HEK293T (cell line): ENCODE measurements at regions not wholly inside any gene's neighbourhood (a gene's known extent, or its start where the extent isn't known, plus 50 kb on each side); places are given as distances from the start of the nearest gene placed in this dataset.
"Not testable (repeated sequence)": the region's sequence is repeated elsewhere in the genome, so short reads cannot be mapped to it uniquely, and the experiment has no call there.

Experiments
- CTCF ChIA-PET: fragments of 350-600 bp; formaldehyde crosslinking; extraction: SDS; loops from one replicate; lab custom pipeline; 2021; ENCODE audit warnings: antibody characterized with exemption, inconsistent platforms; lab: Yijun Ruan, JAX
- POLR2A ChIA-PET: fragments of 350-600 bp; formaldehyde crosslinking; extraction: SDS; loops from one replicate; lab custom pipeline; 2020; ENCODE audit warnings: antibody characterized with exemption, inconsistent platforms; lab: Yijun Ruan, JAX
- DNase-seq: peaks from one replicate; pipeline ENCODE4 v3.0.0; 2012; ENCODE audit warnings: mixed read lengths; ENCODE audit errors: extremely low spot score
- ARNT ChIP-seq: fragments of 450-650 bp; IDR thresholded peaks from 2 replicates; pipeline ENCODE4 v1.6.1; 2017; ENCODE audit warnings: mild to moderate bottlenecking
- BHLHE40 ChIP-seq: fragments of 450-650 bp; IDR thresholded peaks from 2 replicates; pipeline ENCODE4 v1.6.1; 2016; ENCODE audit warnings: mild to moderate bottlenecking, moderate library complexity, borderline replicate concordance
- CTBP1 ChIP-seq: fragments of 450-650 bp; IDR thresholded peaks from 2 replicates; pipeline ENCODE4 v1.6.1; 2016; ENCODE audit warnings: borderline replicate concordance
- ELF4 ChIP-seq: fragments of 450-650 bp; IDR thresholded peaks from 2 replicates; pipeline ENCODE4 v1.6.1; 2017; ENCODE audit warnings: antibody characterized with exemption
- FOXA1 ChIP-seq: fragments of 450-650 bp; IDR thresholded peaks from 2 replicates; pipeline ENCODE4 v1.6.1; 2016; ENCODE audit warnings: mild to moderate bottlenecking
- FOXK2 ChIP-seq: fragments of 450-650 bp; IDR thresholded peaks from 2 replicates; pipeline ENCODE4 v1.6.1; 2016; ENCODE audit warnings: mild to moderate bottlenecking
- FOXM1 ChIP-seq: fragments of 450-650 bp; IDR thresholded peaks from 2 replicates; pipeline ENCODE4 v1.6.1; 2017; ENCODE audit warnings: mild to moderate bottlenecking, borderline replicate concordance
- HDGF ChIP-seq: fragments of 450-650 bp; IDR thresholded peaks from 2 replicates; pipeline ENCODE4 v1.6.1; 2017; ENCODE audit warnings: antibody characterized with exemption, borderline replicate concordance
- L3MBTL2 ChIP-seq: fragments of 450-650 bp; conservative IDR thresholded peaks from 2 replicates; pipeline ENCODE4 v1.6.1; 2016; ENCODE audit warnings: mild to moderate bottlenecking
- LEF1 ChIP-seq: fragments of 450-650 bp; IDR thresholded peaks from 2 replicates; pipeline ENCODE4 v1.6.1; 2017; ENCODE audit warnings: mild to moderate bottlenecking, borderline replicate concordance
- NFRKB ChIP-seq: fragments of 450-650 bp; IDR thresholded peaks from 2 replicates; pipeline ENCODE4 v1.6.1; 2016; ENCODE audit warnings: mild to moderate bottlenecking, moderate library complexity
- PKNOX1 ChIP-seq: fragments of 450-650 bp; IDR thresholded peaks from 2 replicates; pipeline ENCODE4 v1.6.1; 2016
- SP1 ChIP-seq: fragments of 450-650 bp; IDR thresholded peaks from 2 replicates; pipeline ENCODE4 v1.6.1; 2017
- SUZ12 ChIP-seq: fragments of 450-650 bp; IDR thresholded peaks from 2 replicates; pipeline ENCODE4 v1.6.1; 2016; ENCODE audit warnings: mild to moderate bottlenecking
- TARDBP ChIP-seq: fragments of 450-650 bp; IDR thresholded peaks from 2 replicates; pipeline ENCODE4 v1.6.1; 2016
- ZNF384 ChIP-seq: fragments of 450-650 bp; IDR thresholded peaks from 2 replicates; pipeline ENCODE4 v1.6.1; 2016

DNA sequence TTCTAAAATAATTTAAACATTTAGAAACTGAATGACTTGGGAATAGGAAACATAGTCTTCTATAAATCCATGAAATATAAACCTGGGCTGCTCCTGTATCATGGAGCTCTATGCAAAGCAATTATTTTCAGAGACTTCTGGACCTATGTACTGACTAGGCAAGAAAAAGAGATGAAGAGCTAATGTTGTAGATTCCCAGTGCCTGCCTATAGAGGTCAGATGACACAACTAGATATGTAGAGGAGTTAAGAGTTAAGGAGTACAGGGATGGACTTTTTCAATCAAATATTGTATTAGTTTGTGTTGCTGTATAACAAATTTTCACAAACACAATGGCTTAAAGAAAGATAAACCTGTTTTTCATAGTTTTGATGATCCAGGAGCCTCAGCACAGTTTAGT lies 1434.5 kb downstream of the KCNT2 start:
- ChIA-PET CTCF (no interaction called here), POLR2A (no interaction called here)
- TF ChIP-seq LEF1 (no peak), ELF4 (no peak)
- no peak for DNase-seq

- POLR2A ChIA-PET, CTCF ChIA-PET: not testable (repeated sequence)
These were observed 1448.4 kb downstream of the KCNT2 start for GRCh38 chr1:195159795-195160194.

DNA sequence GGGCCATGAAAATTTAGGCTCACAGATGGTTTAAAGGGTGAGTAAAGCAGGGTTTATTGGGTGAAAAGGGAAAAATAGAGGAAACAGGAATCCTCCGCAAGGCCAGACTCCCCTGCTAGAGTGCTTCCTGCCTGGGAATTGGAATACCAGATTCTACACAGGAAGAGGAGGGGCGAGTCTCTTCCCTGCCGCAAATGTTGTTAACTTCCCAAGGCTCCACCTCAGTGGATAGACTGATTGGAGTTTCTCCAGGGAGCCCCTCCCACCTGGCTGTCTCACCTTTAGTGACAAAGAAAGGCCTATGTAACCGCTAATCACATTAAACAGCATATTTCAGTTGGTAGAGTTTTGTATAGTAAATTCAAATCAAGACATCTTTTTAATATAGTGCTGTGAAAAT lies 1450.1 kb downstream of the KCNT2 start:
- TF ChIP-seq HDGF (no peak), ELF4 (no peak), FOXM1 (no peak), PKNOX1 (no peak), LEF1 (no peak), FOXK2 (no peak), ARNT (no peak), L3MBTL2 (no peak), SUZ12 (no peak), FOXA1 (no peak), TARDBP (no peak), ZNF384 (no peak), NFRKB (no peak), SP1 (no peak)
- POLR2A ChIA-PET: no interaction called here
- no peak for DNase-seq
- CTCF ChIA-PET: no interaction called here

More at GRCh38 chr1:195159795-195160194, 1448.4 kb downstream of the KCNT2 start:
- DNase-seq: not testable (repeated sequence)

DNA sequence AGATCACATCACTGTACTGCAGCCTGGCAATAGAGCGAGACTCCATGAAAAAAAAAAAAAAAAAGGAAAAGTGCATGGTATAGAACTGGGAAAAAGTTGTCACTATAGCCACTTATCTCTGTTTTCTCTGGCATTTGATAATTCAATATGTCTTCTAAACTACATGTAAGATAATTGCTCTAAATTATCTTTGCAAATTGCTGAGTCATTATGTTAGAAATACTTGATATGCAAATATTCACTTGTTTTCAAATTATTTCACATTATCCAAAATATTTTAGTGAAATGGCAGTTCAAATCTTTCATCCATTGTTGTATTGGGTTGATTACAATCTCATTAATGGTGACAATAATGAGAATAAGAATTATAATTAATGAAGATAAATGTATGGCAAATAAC lies 1455.1 kb downstream of the KCNT2 start:
- ChIA-PET CTCF (no interaction called here), POLR2A (no interaction called here)
- TF ChIP-seq LEF1: no peak
- no peak for TF ChIP-seq SP1
- TF ChIP-seq PKNOX1: no peak
- TF ChIP-seq ARNT: no peak
- TF ChIP-seq CTBP1: no peak
- no peak for TF ChIP-seq ELF4
- TF ChIP-seq NFRKB: no peak
- no peak for TF ChIP-seq L3MBTL2
- no peak for TF ChIP-seq FOXK2
- TF ChIP-seq BHLHE40: no peak
- no peak for TF ChIP-seq FOXM1
- TF ChIP-seq ZNF384: no peak
- DNase-seq: no peak

DNA sequence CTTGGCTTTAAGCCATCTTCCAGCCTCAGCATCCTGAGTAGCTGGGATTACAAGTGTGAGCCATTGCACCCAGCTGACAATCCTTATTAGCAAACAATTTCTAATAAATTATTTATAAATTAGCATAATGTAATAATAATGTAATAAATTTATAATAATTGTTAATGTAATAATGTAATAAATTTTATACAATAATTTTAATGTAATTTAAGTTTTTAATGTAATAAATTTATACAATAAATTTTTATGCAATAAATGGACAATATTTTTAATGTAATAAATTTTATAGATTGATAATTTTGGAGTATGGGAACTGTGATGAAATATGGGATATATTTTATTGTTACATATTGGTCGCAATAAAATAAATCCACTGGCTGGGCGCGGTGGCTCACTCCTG lies 1457.5 kb downstream of the KCNT2 start:
- TF ChIP-seq ZNF384: no peak
- no peak for TF ChIP-seq FOXA1
- TF ChIP-seq L3MBTL2: no peak
- TF ChIP-seq SUZ12: no peak
- ChIA-PET POLR2A (no interaction called here), CTCF (no interaction called here)

GRCh38 chr1:195141294-195141693 lies 1466.9 kb downstream of the KCNT2 start:
- ChIA-PET CTCF (no interaction called here), POLR2A (no interaction called here)
- no peak for DNase-seq
- TF ChIP-seq FOXK2: no peak
- TF ChIP-seq L3MBTL2: no peak
- no peak for TF ChIP-seq ELF4
- TF ChIP-seq NFRKB: no peak
- no peak for TF ChIP-seq FOXA1
- TF ChIP-seq ARNT: no peak
- no peak for TF ChIP-seq PKNOX1
- TF ChIP-seq SUZ12: no peak
- TF ChIP-seq TARDBP: no peak
- TF ChIP-seq SP1: no peak
- no peak for TF ChIP-seq LEF1

More for the DNA sequence above, 1457.5 kb downstream of the KCNT2 start:
- DNase-seq: no peak

GRCh38 chr1:195130598-195130997 lies 1477.6 kb downstream of the KCNT2 start:
- ChIA-PET POLR2A (no interaction called here), CTCF (no interaction called here)
- DNase-seq: no peak
- no peak for TF ChIP-seq ARNT
- no peak for TF ChIP-seq BHLHE40
- no peak for TF ChIP-seq NFRKB
- TF ChIP-seq SP1: no peak
- TF ChIP-seq ZNF384: no peak
- TF ChIP-seq PKNOX1: no peak
- TF ChIP-seq ELF4: no peak
- TF ChIP-seq LEF1: no peak
- TF ChIP-seq L3MBTL2: no peak
- TF ChIP-seq FOXM1: no peak
- TF ChIP-seq TARDBP: no peak
- TF ChIP-seq SUZ12: no peak
- TF ChIP-seq HDGF: no peak
- TF ChIP-seq FOXK2: no peak
- no peak for TF ChIP-seq FOXA1
- TF ChIP-seq CTBP1: no peak
